PFSK-1 (cell line): ENCODE measurements at regions not wholly inside any gene's neighbourhood (a gene's known extent, or its start where the extent isn't known, plus 50 kb on each side); places are given as distances from the start of the nearest gene placed in this dataset.

ENCODE experiments used
- FOXP2 ChIP-seq: optimal IDR thresholded peaks from 2 replicates; pipeline ENCODE3; 2011; ENCODE audit warnings: borderline replicate concordance, control low read depth, inconsistent platforms; ENCODE audit not compliant: insufficient read depth; ENCODE audit errors: extremely low read length, extremely low read depth
- POLR2AphosphoS5 ChIP-seq: IDR thresholded peaks from 2 replicates; pipeline ENCODE4 v1.6.1; 2012; ENCODE audit warnings: low read depth, mild to moderate bottlenecking, control low read depth, low read length, moderate library complexity
- REST ChIP-seq, 2 experiments: IDR thresholded peaks; 2 replicates each; pipeline versions ENCODE4 v1.6.1 to v1.8.0; 2011 to 2012; ENCODE audit warnings: low read depth in 2 of 2, low read length in 2 of 2, control low read depth in 1 of 2, inconsistent platforms in 1 of 2, mild to moderate bottlenecking in 1 of 2, moderate library complexity in 1 of 2; ENCODE audit not compliant: insufficient read depth in 1 of 2
- SIN3A ChIP-seq: IDR thresholded peaks from 2 replicates; pipeline ENCODE4 v1.6.1; 2012; ENCODE audit warnings: mild to moderate bottlenecking, low read length, moderate library complexity, borderline replicate concordance; ENCODE audit not compliant: insufficient read depth
- TAF1 ChIP-seq: IDR thresholded peaks from 2 replicates; pipeline ENCODE4 v1.6.1; 2012; ENCODE audit warnings: low read length, control low read depth, borderline replicate concordance; ENCODE audit not compliant: insufficient read depth

- TF ChIP-seq POLR2AphosphoS5 (no peak), TAF1 (no peak), REST (IDR thresholded peaks at IDR 0.05; ENCODE audit: insufficient read depth in 1 of 2, low read depth in 2 of 2, low read length in 2 of 2) (no peak), FOXP2 (no peak), SIN3A (no peak)
Measured at GRCh38 chr2:17043173-17043572, 377.5 kb upstream of the CYRIA start.
